CD4-positive, alpha-beta T cell treated with Interleukin-21 for 1 hour (primary cell): ENCODE measurements at regions not wholly inside any gene's neighbourhood (a gene's known extent, or its start where the extent isn't known, plus 50 kb on each side); places are given as distances from the start of the nearest gene placed in this dataset.
A peak's percentile ranks its signal among the peaks of the same experiment; 100 is the strongest.
"Not testable (repeated sequence)": the region's sequence is repeated elsewhere in the genome, so short reads cannot be mapped to it uniquely, and the experiment has no call there.

Experiments used
- DNase-seq: peaks from one replicate; pipeline ENCODE4 v3.0.0-alpha.2; 2020

GRCh38 chr14:65834812-65835211 lies 422.3 kb downstream of the FUT8 start:
- DNase-seq: no peak

- DNase-seq: no peak
Observed at GRCh38 chr14:65835501-65835900, 423.0 kb downstream of the FUT8 start.

- no peak for DNase-seq
Observed at GRCh38 chr14:65838565-65838964, 426.0 kb downstream of the FUT8 start.

- DNase-seq: no peak
Observed at GRCh38 chr14:65840118-65840751, 427.7 kb downstream of the FUT8 start.

- DNase-seq: no peak
Observed at GRCh38 chr14:65840786-65841185, 428.3 kb downstream of the FUT8 start.

- DNase-seq: peak; percentile 73
Observed at GRCh38 chr14:65846196-65846868, 433.8 kb downstream of the FUT8 start.

- peak; percentile 87 for DNase-seq
Observed at GRCh38 chr14:65847075-65847847, 434.7 kb downstream of the FUT8 start.

- not testable (repeated sequence) for DNase-seq
Observed at GRCh38 chr14:65847931-65848330, 435.4 kb downstream of the FUT8 start.

GRCh38 chr14:65849091-65849490 lies 436.6 kb downstream of the FUT8 start:
- no peak for DNase-seq

GRCh38 chr14:65849558-65849957 lies 437.0 kb downstream of the FUT8 start:
- DNase-seq: no peak

GRCh38 chr14:65850429-65851135 lies 438.1 kb downstream of the FUT8 start:
- peak; percentile 73 for DNase-seq

- DNase-seq: no peak
Observed at GRCh38 chr14:65852689-65853088, 440.2 kb downstream of the FUT8 start.

GRCh38 chr14:65853407-65853955 lies 441.0 kb downstream of the FUT8 start:
- DNase-seq: no peak

GRCh38 chr14:65854215-65854614 lies 441.7 kb downstream of the FUT8 start:
- no peak for DNase-seq

- DNase-seq: peak; percentile 44
Observed at GRCh38 chr14:65860956-65861611, 448.6 kb downstream of the FUT8 start.

GRCh38 chr14:65864549-65864948 lies 452.0 kb downstream of the FUT8 start:
- no peak for DNase-seq

GRCh38 chr14:65864984-65865383 lies 452.5 kb downstream of the FUT8 start:
- DNase-seq: no peak

- DNase-seq: no peak
Observed at GRCh38 chr14:65866448-65866847, 453.9 kb downstream of the FUT8 start.

GRCh38 chr14:65866886-65867285 lies 454.4 kb downstream of the FUT8 start:
- DNase-seq: no peak

- no peak for DNase-seq
Observed at GRCh38 chr14:65867333-65867732, 454.8 kb downstream of the FUT8 start.

GRCh38 chr14:65872536-65872935 lies 460.0 kb downstream of the FUT8 start:
- DNase-seq: no peak

- DNase-seq: no peak
Observed at GRCh38 chr14:65877166-65877565, 464.6 kb downstream of the FUT8 start.
